Suppressor macrophage (primary cell): ENCODE measurements at regions not wholly inside any gene's neighbourhood (a gene's known extent, or its start where the extent isn't known, plus 50 kb on each side); places are given as distances from the start of the nearest gene placed in this dataset.

ENCODE experiments used
- DNase-seq, 4 experiments: peaks; one replicate each; pipeline ENCODE4 v3.0.0-alpha.2; 2020 to 2022

- DNase-seq: no peak
Observed at GRCh38 chr7:113825832-113826231, 93.0 kb downstream of the PPP1R3A start.

- DNase-seq: no peak
Observed at GRCh38 chr7:113824117-113824823, 94.5 kb downstream of the PPP1R3A start.

- DNase-seq: no peak
Observed at GRCh38 chr7:113819474-113819873, 99.3 kb downstream of the PPP1R3A start.

- DNase-seq: no peak
Observed at GRCh38 chr7:113816639-113817038, 102.2 kb downstream of the PPP1R3A start.

- no peak for DNase-seq
Observed at GRCh38 chr7:113813471-113813870, 105.3 kb downstream of the PPP1R3A start.

GRCh38 chr7:113812591-113813255 is 106.1 kb downstream of the PPP1R3A start:
- no peak for DNase-seq

- no peak for DNase-seq
Observed at GRCh38 chr7:113810080-113810744, 108.6 kb downstream of the PPP1R3A start.

- no peak for DNase-seq
Observed at GRCh38 chr7:113809581-113809980, 109.2 kb downstream of the PPP1R3A start.

GRCh38 chr7:113806633-113807327 is 112.0 kb downstream of the PPP1R3A start:
- no peak for DNase-seq

GRCh38 chr7:113805976-113806375 is 112.8 kb downstream of the PPP1R3A start:
- DNase-seq: no peak

- DNase-seq: no peak
Observed at GRCh38 chr7:113804475-113805095, 114.2 kb downstream of the PPP1R3A start.

- DNase-seq: no peak
Observed at GRCh38 chr7:113801751-113802150, 117.1 kb downstream of the PPP1R3A start.

GRCh38 chr7:113800826-113801225 is 118.0 kb downstream of the PPP1R3A start:
- no peak for DNase-seq

- no peak for DNase-seq
Observed at GRCh38 chr7:113799896-113800295, 118.9 kb downstream of the PPP1R3A start.

GRCh38 chr7:113797420-113798010 is 121.3 kb downstream of the PPP1R3A start:
- DNase-seq: no peak

- peak in 3 of 4 experiments; percentile 1 to 15 (median 2) for DNase-seq
Observed at GRCh38 chr7:113796557-113796956, 122.3 kb downstream of the PPP1R3A start.

GRCh38 chr7:113794573-113794972 is 124.2 kb downstream of the PPP1R3A start:
- DNase-seq: no peak

- DNase-seq: no peak
Observed at GRCh38 chr7:113793171-113793570, 125.6 kb downstream of the PPP1R3A start.

- DNase-seq: no peak
Observed at GRCh38 chr7:113790025-113790424, 128.8 kb downstream of the PPP1R3A start.

- DNase-seq: no peak
Observed at GRCh38 chr7:113787106-113787505, 131.7 kb downstream of the PPP1R3A start.

- no peak for DNase-seq
Observed at GRCh38 chr7:113784956-113785355, 133.9 kb downstream of the PPP1R3A start.

GRCh38 chr7:113784316-113784715 is 134.5 kb downstream of the PPP1R3A start:
- peak; percentile 63 to 86 (median 72) for DNase-seq
